H1 (cell line): ENCODE measurements at regions not wholly inside any gene's neighbourhood (a gene's known extent, or its start where the extent isn't known, plus 50 kb on each side); places are given as distances from the start of the nearest gene placed in this dataset.

Source experiments
- CEBPB ChIP-seq: IDR thresholded peaks from 2 replicates; pipeline ENCODE4 v1.6.1; 2012; ENCODE audit warnings: low read depth, low read length
- EZH2 ChIP-seq: fragments of 200-600 bp; sonication (generic); IDR thresholded peaks from 2 replicates; pipeline ENCODE4 v1.7.1; 2012; ENCODE audit warnings: low read depth, mild to moderate bottlenecking, moderate library complexity, low read length, inconsistent platforms; ENCODE audit not compliant: severe bottlenecking
- POLR2A ChIP-seq, 2 experiments: IDR thresholded peaks; 1 replicate in 1 of 2; 2 replicates in 1 of 2; pipeline ENCODE4 v1.6.1; 2011; ENCODE audit warnings: low read depth in 2 of 2, low read length in 2 of 2, mild to moderate bottlenecking in 2 of 2; ENCODE audit errors: control extremely low read depth in 1 of 2
- RXRA ChIP-seq: IDR thresholded peaks from 2 replicates; pipeline ENCODE4 v1.6.1; 2011; ENCODE audit warnings: low read depth, mild to moderate bottlenecking, low read length, moderate library complexity; ENCODE audit not compliant: insufficient read depth
- SIN3A ChIP-seq, 2 experiments: IDR thresholded peaks in 1 of 2; conservative IDR thresholded peaks in 1 of 2; 2 replicates each; pipeline ENCODE4 v1.6.1; 2011 to 2012; ENCODE audit warnings: low read length in 2 of 2, improper control_type of control experiment in 1 of 2, low read depth in 1 of 2, mild to moderate bottlenecking in 1 of 2
- TAF1 ChIP-seq: IDR thresholded peaks from 2 replicates; pipeline ENCODE4 v1.6.1; 2011; ENCODE audit warnings: mild to moderate bottlenecking, low read depth, low read length
- TBP ChIP-seq: IDR thresholded peaks from 2 replicates; pipeline ENCODE4 v1.6.1; 2011; ENCODE audit warnings: low read depth, low read length, improper control_type of control experiment
- ZNF274 ChIP-seq: IDR thresholded peaks from 2 replicates; pipeline ENCODE4 v1.7.0; 2012; ENCODE audit warnings: low read length, borderline replicate concordance; ENCODE audit errors: extremely low read depth
- TF ChIP-seq, protein P1 (sequence below), 3 experiments: IDR thresholded peaks; 1 replicate in 2 of 3; 2 replicates in 1 of 3; pipeline versions ENCODE4 v1.5.1 to v1.6.1; 2011; ENCODE audit warnings: low read length in 3 of 3, mild to moderate bottlenecking in 3 of 3, inconsistent platforms in 2 of 3, low read depth in 1 of 3, moderate library complexity in 1 of 3; ENCODE audit not compliant: insufficient read depth in 1 of 3; ENCODE audit errors: control extremely low read depth in 1 of 3
- TF ChIP-seq, protein P2 (sequence below): IDR thresholded peaks from 2 replicates; pipeline ENCODE4 v1.6.1; 2011; ENCODE audit warnings: low read length, improper control_type of control experiment

DNA sequence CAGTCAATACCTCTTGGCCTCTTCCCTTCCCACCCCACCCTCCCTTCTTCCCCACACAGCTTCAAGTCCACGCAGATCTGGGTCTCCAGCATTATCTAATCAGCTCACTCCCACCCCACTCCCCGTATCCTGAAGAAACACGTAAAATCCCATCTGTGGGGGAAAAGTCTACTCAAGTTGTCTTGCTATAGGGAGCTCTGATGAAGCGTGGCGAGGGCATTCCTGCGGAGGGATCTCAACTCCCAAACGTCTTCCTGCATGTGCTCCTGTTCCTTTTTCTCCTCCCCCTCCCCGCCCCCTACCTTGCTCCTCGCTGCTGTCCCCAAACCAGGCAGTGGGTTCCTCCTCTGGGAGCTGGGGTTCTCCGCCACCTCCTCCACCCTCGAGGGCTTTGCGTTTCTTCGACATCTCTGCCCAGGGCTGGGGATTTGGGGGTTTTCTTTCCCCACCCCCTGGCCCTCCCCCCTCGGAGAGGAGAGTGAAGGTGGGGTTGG lies 181.8 kb downstream of the TBXT start:
- TF ChIP-seq TBP = no peak
- TF ChIP-seq, protein P1, sequence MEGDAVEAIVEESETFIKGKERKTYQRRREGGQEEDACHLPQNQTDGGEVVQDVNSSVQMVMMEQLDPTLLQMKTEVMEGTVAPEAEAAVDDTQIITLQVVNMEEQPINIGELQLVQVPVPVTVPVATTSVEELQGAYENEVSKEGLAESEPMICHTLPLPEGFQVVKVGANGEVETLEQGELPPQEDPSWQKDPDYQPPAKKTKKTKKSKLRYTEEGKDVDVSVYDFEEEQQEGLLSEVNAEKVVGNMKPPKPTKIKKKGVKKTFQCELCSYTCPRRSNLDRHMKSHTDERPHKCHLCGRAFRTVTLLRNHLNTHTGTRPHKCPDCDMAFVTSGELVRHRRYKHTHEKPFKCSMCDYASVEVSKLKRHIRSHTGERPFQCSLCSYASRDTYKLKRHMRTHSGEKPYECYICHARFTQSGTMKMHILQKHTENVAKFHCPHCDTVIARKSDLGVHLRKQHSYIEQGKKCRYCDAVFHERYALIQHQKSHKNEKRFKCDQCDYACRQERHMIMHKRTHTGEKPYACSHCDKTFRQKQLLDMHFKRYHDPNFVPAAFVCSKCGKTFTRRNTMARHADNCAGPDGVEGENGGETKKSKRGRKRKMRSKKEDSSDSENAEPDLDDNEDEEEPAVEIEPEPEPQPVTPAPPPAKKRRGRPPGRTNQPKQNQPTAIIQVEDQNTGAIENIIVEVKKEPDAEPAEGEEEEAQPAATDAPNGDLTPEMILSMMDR (IDR thresholded peaks at IDR 0.05; ENCODE audit: control extremely low read depth in 1 of 3, insufficient read depth in 1 of 3, low read depth in 1 of 3, low read length in 3 of 3) = no peak
- TF ChIP-seq ZNF274 = no peak
- TF ChIP-seq RXRA = no peak
- no peak for TF ChIP-seq POLR2A (IDR thresholded peaks at IDR 0.05; ENCODE audit: control extremely low read depth in 1 of 2, low read depth in 2 of 2, low read length in 2 of 2)
- TF ChIP-seq, protein P2, sequence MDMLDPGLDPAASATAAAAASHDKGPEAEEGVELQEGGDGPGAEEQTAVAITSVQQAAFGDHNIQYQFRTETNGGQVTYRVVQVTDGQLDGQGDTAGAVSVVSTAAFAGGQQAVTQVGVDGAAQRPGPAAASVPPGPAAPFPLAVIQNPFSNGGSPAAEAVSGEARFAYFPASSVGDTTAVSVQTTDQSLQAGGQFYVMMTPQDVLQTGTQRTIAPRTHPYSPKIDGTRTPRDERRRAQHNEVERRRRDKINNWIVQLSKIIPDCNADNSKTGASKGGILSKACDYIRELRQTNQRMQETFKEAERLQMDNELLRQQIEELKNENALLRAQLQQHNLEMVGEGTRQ = no peak
- TF ChIP-seq TAF1 = no peak
- TF ChIP-seq EZH2 = no peak
- TF ChIP-seq SIN3A (conservative IDR thresholded peaks at IDR 0.05 in 1 of 2, IDR thresholded peaks at IDR 0.05 in 1 of 2; ENCODE audit: low read depth in 1 of 2, low read length in 2 of 2) = no peak
- TF ChIP-seq CEBPB = no peak
